Neural progenitor cell (in vitro differentiated cells): ENCODE measurements at regions not wholly inside any gene's neighbourhood (a gene's known extent, or its start where the extent isn't known, plus 50 kb on each side); places are given as distances from the start of the nearest gene placed in this dataset.

Experiments used
- DNase-seq: peaks from one replicate; pipeline ENCODE4 v3.0.0-alpha.2; 2016; ENCODE audit warnings: low spot score
- H2AFZ ChIP-seq: fragments of 200-600 bp; sonication (generic); replicated peaks from 2 replicates; pipeline ENCODE4 v1.6.1; 2016; ENCODE audit warnings: antibody characterized with exemption
- H3F3A ChIP-seq: fragments of 200-600 bp; sonication (generic); 2 replicates; pipeline ENCODE4 v1.6.1; 2016; ENCODE audit warnings: antibody characterized with exemption, low read depth
- H3K27ac ChIP-seq: fragments of 200-600 bp; sonication (generic); 2 replicates; pipeline ENCODE4 v1.5.1; 2016; ENCODE audit warnings: mild to moderate bottlenecking
- H3K27me3 ChIP-seq: fragments of 200-600 bp; sonication (generic); 2 replicates; pipeline ENCODE4 v1.6.1; 2016; ENCODE audit warnings: mild to moderate bottlenecking, moderate library complexity
- H3K36me3 ChIP-seq: fragments of 200-600 bp; sonication (generic); 2 replicates; pipeline ENCODE4 v1.5.1; 2016
- H3K4me1 ChIP-seq: fragments of 200-600 bp; sonication (generic); 2 replicates; pipeline ENCODE4 v1.6.1; 2016; ENCODE audit warnings: mixed run types
- H3K4me2 ChIP-seq: fragments of 200-600 bp; sonication (generic); 2 replicates; pipeline ENCODE4 v1.6.1; 2016
- H3K4me3 ChIP-seq: fragments of 200-600 bp; sonication (generic); 2 replicates; pipeline ENCODE4 v1.5.1; 2016
- H3K79me2 ChIP-seq: fragments of 200-600 bp; sonication (generic); 2 replicates; pipeline ENCODE4 v1.6.1; 2016; ENCODE audit warnings: low read depth
- H3K9ac ChIP-seq: fragments of 200-600 bp; sonication (generic); 2 replicates; pipeline ENCODE4 v1.6.1; 2016
- H3K9me3 ChIP-seq: fragments of 200-600 bp; sonication (generic); 2 replicates; pipeline ENCODE4 v1.5.1; 2016; ENCODE audit warnings: low read depth
- H4K20me1 ChIP-seq: fragments of 200-600 bp; sonication (generic); 2 replicates; pipeline ENCODE4 v1.6.1; 2016; ENCODE audit warnings: low read depth
- H3K27ac Mint-ChIP-seq: 3 replicates; pipeline ENCODE4 v1.8.0; 2021; ENCODE audit warnings: mixed read lengths
- H3K27me3 Mint-ChIP-seq: 2 replicates; pipeline ENCODE4 v1.8.0; 2022; ENCODE audit warnings: low read depth, mild to moderate bottlenecking, inconsistent platforms, moderate library complexity, mixed read lengths; ENCODE audit not compliant: insufficient read depth
- H3K36me3 Mint-ChIP-seq: 3 replicates; pipeline ENCODE4 v1.8.0; 2021; ENCODE audit warnings: mixed read lengths
- H3K4me1 Mint-ChIP-seq: 3 replicates; pipeline ENCODE4 v1.8.0; 2021; ENCODE audit warnings: mixed read lengths
- H3K4me3 Mint-ChIP-seq: 3 replicates; pipeline ENCODE4 v1.8.0; 2021; ENCODE audit warnings: mild to moderate bottlenecking, moderate library complexity, mixed read lengths
- H3K9me3 Mint-ChIP-seq: 3 replicates; pipeline ENCODE4 v1.8.0; 2020; ENCODE audit warnings: mixed read lengths
- CTCF ChIP-seq: fragments of 200-600 bp; sonication (generic); IDR thresholded peaks from 2 replicates; pipeline ENCODE4 v1.5.1; 2017; ENCODE audit warnings: antibody characterized with exemption, mild to moderate bottlenecking
- EZH2 ChIP-seq: fragments of 200-600 bp; sonication (generic); IDR thresholded peaks from 2 replicates; pipeline ENCODE4 v1.6.1; 2017; ENCODE audit warnings: antibody characterized with exemption, mild to moderate bottlenecking, moderate library complexity
- EZH2phosphoT487 ChIP-seq: fragments of 200-600 bp; sonication (generic); IDR thresholded peaks from 2 replicates; pipeline ENCODE4 v1.6.1; 2017; ENCODE audit warnings: antibody characterized with exemption

GRCh38 chr2:44075541-44075940, 79.8 kb upstream of the LRPPRC start:
- Mint-ChIP-seq H3K36me3 (no peaks in the 10 kb centered on the region), H3K9me3 (peaks cover 3% of the 10 kb centered on the region), H3K27me3 (peaks cover 2% of the 10 kb centered on the region), H3K4me1 (peaks cover 8% of the 10 kb centered on the region), H3K27ac (no peak overlapping the region), H3K4me3 (no peak overlapping the region)
- Histone ChIP-seq H2AFZ (peak overlapping the region; percentile 34), H3K27ac (no peak overlapping the region), H3K79me2 (no peaks in the 10 kb centered on the region), H3K9me3 (no peaks in the 10 kb centered on the region), H3K9ac (no peak overlapping the region), H4K20me1 (no peaks in the 10 kb centered on the region), H3K4me1 (no peaks in the 10 kb centered on the region), H3K27me3 (no peaks in the 10 kb centered on the region), H3K4me3 (no peak overlapping the region), H3K36me3 (no peaks in the 10 kb centered on the region), H3K4me2 (no peak overlapping the region), H3F3A (no peaks in the 10 kb centered on the region)
- no peak for TF ChIP-seq CTCF
- no peak for TF ChIP-seq EZH2
- DNase-seq = no peak

GRCh38 chr2:44077942-44078511, 82.2 kb upstream of the LRPPRC start:
- DNase-seq = no peak
- H2AFZ ChIP-seq = no peak overlapping the region
- H3K4me2 ChIP-seq = no peak overlapping the region
- no peaks in the 10 kb centered on the region for H3K4me1 ChIP-seq
- H4K20me1 ChIP-seq = no peaks in the 10 kb centered on the region
- H3K36me3 ChIP-seq = no peaks in the 10 kb centered on the region
- H3K27me3 Mint-ChIP-seq = peaks cover 2% of the 10 kb centered on the region
- no peak overlapping the region for H3K4me3 ChIP-seq
- no peak overlapping the region for H3K9ac ChIP-seq
- no peaks in the 10 kb centered on the region for H3K9me3 Mint-ChIP-seq
- H3K36me3 Mint-ChIP-seq = no peaks in the 10 kb centered on the region
- peaks cover 8% of the 10 kb centered on the region for H3K4me1 Mint-ChIP-seq
- no peak overlapping the region for H3K4me3 Mint-ChIP-seq
- H3F3A ChIP-seq = no peaks in the 10 kb centered on the region
- no peaks in the 10 kb centered on the region for H3K9me3 ChIP-seq
- H3K27ac Mint-ChIP-seq = no peak overlapping the region
- H3K27ac ChIP-seq = no peak overlapping the region
- no peaks in the 10 kb centered on the region for H3K79me2 ChIP-seq
- no peaks in the 10 kb centered on the region for H3K27me3 ChIP-seq
- TF ChIP-seq CTCF = no peak
- no peak for TF ChIP-seq EZH2
- TF ChIP-seq EZH2phosphoT487 = no peak

GRCh38 chr2:44079686-44080085, 83.9 kb upstream of the LRPPRC start:
- H3K4me3 ChIP-seq = no peak overlapping the region
- H3K27me3 ChIP-seq = no peaks in the 10 kb centered on the region
- Mint-ChIP-seq H3K4me3 (no peak overlapping the region), H3K4me1 (peaks cover 8% of the 10 kb centered on the region), H3K9me3 (no peaks in the 10 kb centered on the region), H3K27me3 (peaks cover 2% of the 10 kb centered on the region), H3K27ac (no peak overlapping the region), H3K36me3 (no peaks in the 10 kb centered on the region)
- TF ChIP-seq EZH2 (no peak), CTCF (no peak), EZH2phosphoT487 (no peak)
- no peak overlapping the region for H3K9ac ChIP-seq
- H3K4me2 ChIP-seq = no peak overlapping the region
- H4K20me1 ChIP-seq = no peaks in the 10 kb centered on the region
- no peaks in the 10 kb centered on the region for H3K36me3 ChIP-seq
- H3F3A ChIP-seq = no peaks in the 10 kb centered on the region
- no peak for DNase-seq
- no peaks in the 10 kb centered on the region for H3K9me3 ChIP-seq
- no peaks in the 10 kb centered on the region for H3K4me1 ChIP-seq
- H2AFZ ChIP-seq = no peak overlapping the region
- no peak overlapping the region for H3K27ac ChIP-seq
- H3K79me2 ChIP-seq = no peaks in the 10 kb centered on the region
